Muscle layer of duodenum (tissue), 2 donors: ENCODE measurements at regions not wholly inside any gene's neighbourhood (a gene's known extent, or its start where the extent isn't known, plus 50 kb on each side); places are given as distances from the start of the nearest gene placed in this dataset.
A peak's percentile ranks its signal among the peaks of the same experiment; 100 is the strongest.

Experiments
- H3K27ac ChIP-seq: one replicate; pipeline ENCODE4 v1.7.0; 2013; ENCODE audit warnings: mild to moderate bottlenecking, low read length
- H3K27me3 ChIP-seq: one replicate; pipeline ENCODE4 v1.7.0; 2013; ENCODE audit warnings: low read depth, mild to moderate bottlenecking, control low read depth, low read length
- H3K36me3 ChIP-seq, 2 donors: one replicate each; pipeline ENCODE4 v1.7.0; 2013; ENCODE audit warnings: low read length in 2 of 2, control low read depth in 1 of 2, mild to moderate bottlenecking in 1 of 2; ENCODE audit not compliant: insufficient read depth in 2 of 2, control insufficient read depth in 1 of 2
- H3K4me1 ChIP-seq, 2 donors: one replicate each; pipeline ENCODE4 v1.7.0; 2013; ENCODE audit warnings: low read length in 2 of 2, mild to moderate bottlenecking in 2 of 2, control low read depth in 1 of 2, moderate library complexity in 1 of 2; ENCODE audit not compliant: insufficient read depth in 2 of 2, control insufficient read depth in 1 of 2
- H3K4me3 ChIP-seq, 2 donors: one replicate each; pipeline ENCODE4 v1.7.0; 2013; ENCODE audit warnings: low read length in 2 of 2, low read depth in 1 of 2, mild to moderate bottlenecking in 1 of 2
- H3K9me3 ChIP-seq, 2 donors: one replicate each; pipeline ENCODE4 v1.7.0; 2013; ENCODE audit warnings: low read length in 2 of 2, control low read depth in 1 of 2, mild to moderate bottlenecking in 1 of 2; ENCODE audit not compliant: control insufficient read depth in 1 of 2
- donor health status: healthy.

GRCh38 chr5:116824751-116825438 is 250.3 kb upstream of the SEMA6A start:
- Histone ChIP-seq H3K4me1 (no peaks in the 10 kb centered on the region), H3K27ac (no peak overlapping the region), H3K27me3 (no peaks in the 10 kb centered on the region), H3K9me3 (no peaks in the 10 kb centered on the region), H3K36me3 (no peaks in the 10 kb centered on the region), H3K4me3 (no peak overlapping the region)

- Histone ChIP-seq H3K4me1 (no peaks in the 10 kb centered on the region), H3K9me3 (no peaks in the 10 kb centered on the region), H3K27me3 (no peaks in the 10 kb centered on the region), H3K4me3 (no peak overlapping the region), H3K36me3 (no peaks in the 10 kb centered on the region), H3K27ac (no peak overlapping the region)
These were observed 240.2 kb upstream of the SEMA6A start for GRCh38 chr5:116814626-116815385.

- Histone ChIP-seq H3K27ac (no peak overlapping the region), H3K4me3 (no peak overlapping the region), H3K27me3 (no peaks in the 10 kb centered on the region)
These were observed 239.3 kb upstream of the SEMA6A start for GRCh38 chr5:116813906-116814305.

GRCh38 chr5:116813356-116813755 is 238.7 kb upstream of the SEMA6A start:
- Histone ChIP-seq H3K27ac (no peak overlapping the region), H3K36me3 (no peaks in the 10 kb centered on the region), H3K4me1 (no peaks in the 10 kb centered on the region), H3K4me3 (no peak overlapping the region), H3K9me3 (no peaks in the 10 kb centered on the region), H3K27me3 (no peaks in the 10 kb centered on the region)

More at GRCh38 chr5:116813906-116814305, 239.3 kb upstream of the SEMA6A start:
- H3K9me3 ChIP-seq, result no peaks in the 10 kb centered on the region
- H3K36me3 ChIP-seq, result no peaks in the 10 kb centered on the region
- H3K4me1 ChIP-seq, result no peaks in the 10 kb centered on the region

- Histone ChIP-seq H3K4me3 (no peak overlapping the region), H3K36me3 (no peaks in the 10 kb centered on the region), H3K4me1 (no peaks in the 10 kb centered on the region), H3K27me3 (no peaks in the 10 kb centered on the region), H3K9me3 (no peaks in the 10 kb centered on the region), H3K27ac (no peak overlapping the region)
These were observed 236.3 kb upstream of the SEMA6A start for GRCh38 chr5:116810951-116811350.

- Histone ChIP-seq H3K27ac (no peak overlapping the region), H3K9me3 (no peaks in the 10 kb centered on the region), H3K4me3 (no peak overlapping the region), H3K36me3 (no peaks in the 10 kb centered on the region), H3K27me3 (no peaks in the 10 kb centered on the region), H3K4me1 (no peaks in the 10 kb centered on the region)
These were observed 232.2 kb upstream of the SEMA6A start for GRCh38 chr5:116806836-116807235.

- no peak overlapping the region for H3K4me3 ChIP-seq
- H3K9me3 ChIP-seq, result no peaks in the 10 kb centered on the region
- no peaks in the 10 kb centered on the region for H3K4me1 ChIP-seq
- no peaks in the 10 kb centered on the region for H3K27me3 ChIP-seq
- no peak overlapping the region for H3K27ac ChIP-seq
- no peaks in the 10 kb centered on the region for H3K36me3 ChIP-seq
These were observed 224.8 kb upstream of the SEMA6A start for GRCh38 chr5:116799401-116799800.

- Histone ChIP-seq H3K9me3 (peaks cover under 1% of the 10 kb centered on the region in 2 donors), H3K4me1 (no peaks in the 10 kb centered on the region), H3K27ac (no peak overlapping the region), H3K4me3 (no peak overlapping the region), H3K27me3 (no peaks in the 10 kb centered on the region), H3K36me3 (no peaks in the 10 kb centered on the region)
These were observed 220.6 kb upstream of the SEMA6A start for GRCh38 chr5:116795189-116795588.

- Histone ChIP-seq H3K4me3 (peak overlapping the region in 1 of 2 donors; percentile 28), H3K36me3 (no peaks in the 10 kb centered on the region), H3K4me1 (no peaks in the 10 kb centered on the region), H3K9me3 (peaks cover 5 to 6% of the 10 kb centered on the region in 2 donors), H3K27ac (no peak overlapping the region), H3K27me3 (no peaks in the 10 kb centered on the region)
These were observed 214.9 kb upstream of the SEMA6A start for GRCh38 chr5:116789522-116789921.

GRCh38 chr5:116788851-116789403 is 214.3 kb upstream of the SEMA6A start:
- H3K27me3 ChIP-seq, result no peaks in the 10 kb centered on the region
- no peak overlapping the region for H3K27ac ChIP-seq
- no peaks in the 10 kb centered on the region for H3K36me3 ChIP-seq
- H3K9me3 ChIP-seq, result peaks cover 5 to 6% of the 10 kb centered on the region in 2 donors
- H3K4me1 ChIP-seq, result no peaks in the 10 kb centered on the region
- no peak overlapping the region for H3K4me3 ChIP-seq

- peaks cover 5 to 6% of the 10 kb centered on the region in 2 donors for H3K9me3 ChIP-seq
- no peak overlapping the region for H3K27ac ChIP-seq
- H3K4me1 ChIP-seq, result no peaks in the 10 kb centered on the region
- no peaks in the 10 kb centered on the region for H3K36me3 ChIP-seq
- H3K27me3 ChIP-seq, result no peaks in the 10 kb centered on the region
- H3K4me3 ChIP-seq, result no peak overlapping the region
These were observed 212.9 kb upstream of the SEMA6A start for GRCh38 chr5:116787570-116787969.
